ENCODE measurements at regions not wholly inside any gene's neighbourhood (a gene's known extent, or its start where the extent isn't known, plus 50 kb on each side); places are given as distances from the start of the nearest gene placed in this dataset.

- H2BK15ac ChIP-seq (ENCODE audit: low read length) = no peak overlapping the region
- H3K27me3 ChIP-seq (ENCODE audit: control insufficient read depth in 3 of 3, insufficient read depth in 3 of 3, low read depth in 1 of 3, low read length in 3 of 3) = peaks cover 0 to 3% (median 0%) of the 10 kb centered on the region in 3 experiments
- H3K4me1 ChIP-seq (ENCODE audit: control insufficient read depth in 2 of 2, insufficient read depth in 1 of 2, low read depth in 1 of 2, low read length in 2 of 2) = peaks cover 0 to 3% of the 10 kb centered on the region in 2 donors
- H2BK120ac ChIP-seq (ENCODE audit: low read depth, low read length) = no peak overlapping the region
- H3K9ac ChIP-seq (ENCODE audit: low read depth, low read length, poor library complexity) = no peak overlapping the region
- H3K36me3 ChIP-seq (replicated peaks in 1 of 2; ENCODE audit: control insufficient read depth in 2 of 2, insufficient read depth in 2 of 2, low read length in 2 of 2) = no peaks in the 10 kb centered on the region
- H2BK5ac ChIP-seq (ENCODE audit: low read length) = no peak overlapping the region
- no peak overlapping the region for H4K91ac ChIP-seq (ENCODE audit: low read depth, low read length, poor library complexity)
- H3K27ac ChIP-seq (replicated peaks; ENCODE audit: low read length) = no peak overlapping the region
- DNase-seq (ENCODE audit: low spot score) = no peak
- H4K8ac ChIP-seq (ENCODE audit: low read depth, low read length) = no peak overlapping the region
- no CpG with 5 or more reads among the region's 4 CpGs for WGBS, 2 donors (ENCODE audit: extremely low coverage in 2 of 2, insufficient read length in 2 of 2, insufficient replicate concordance in 1 of 2)
- H3K4ac ChIP-seq (ENCODE audit: low read length) = no peak overlapping the region
- H3K18ac ChIP-seq (ENCODE audit: low read length) = no peak overlapping the region
- H2AFZ ChIP-seq (ENCODE audit: low read length) = no peak overlapping the region
- peaks cover 0 to 3% of the 10 kb centered on the region in 2 donors for H3K9me3 ChIP-seq (replicated peaks in 1 of 2; ENCODE audit: control insufficient read depth in 2 of 2, insufficient read depth in 1 of 2, low read depth in 1 of 2, low read length in 2 of 2)
- H3K4me2 ChIP-seq (ENCODE audit: insufficient read depth, low read length, poor library complexity, severe bottlenecking) = no peak overlapping the region
- H2AK5ac ChIP-seq (ENCODE audit: low read depth, low read length) = no peak overlapping the region
- H3K4me3 ChIP-seq (ENCODE audit: low read length in 2 of 2) = no peak overlapping the region
- no peaks in the 10 kb centered on the region for H3K79me1 ChIP-seq (ENCODE audit: low read depth, low read length)
- H3K14ac ChIP-seq (ENCODE audit: low read length) = no peak overlapping the region
- H2BK12ac ChIP-seq (ENCODE audit: low read length) = no peak overlapping the region
- H3K23ac ChIP-seq (ENCODE audit: low read depth, low read length, poor library complexity) = no peak overlapping the region
Observed at GRCh38 chr6:14759976-14760672, 485.7 kb upstream of the JARID2 start.

GRCh38 chr6:14762077-14762476, 483.8 kb upstream of the JARID2 start:
- DNase-seq (ENCODE audit: low spot score) = no peak
- H3K27ac ChIP-seq (replicated peaks; ENCODE audit: low read length) = no peak overlapping the region
- no peak overlapping the region for H3K23ac ChIP-seq (ENCODE audit: low read depth, low read length, poor library complexity)
- peaks cover 0 to 3% of the 10 kb centered on the region in 2 donors for H3K4me1 ChIP-seq (ENCODE audit: control insufficient read depth in 2 of 2, insufficient read depth in 1 of 2, low read depth in 1 of 2, low read length in 2 of 2)
- no CpG with 5 or more reads among the region's 8 CpGs for WGBS, 2 donors (ENCODE audit: extremely low coverage in 2 of 2, insufficient read length in 2 of 2, insufficient replicate concordance in 1 of 2)
- no peak overlapping the region for H3K14ac ChIP-seq (ENCODE audit: low read length)
- no peak overlapping the region for H3K9ac ChIP-seq (ENCODE audit: low read depth, low read length, poor library complexity)
- H2AK5ac ChIP-seq (ENCODE audit: low read depth, low read length) = no peak overlapping the region
- no peak overlapping the region for H2BK5ac ChIP-seq (ENCODE audit: low read length)
- H2BK120ac ChIP-seq (ENCODE audit: low read depth, low read length) = no peak overlapping the region
- no peak overlapping the region for H2BK12ac ChIP-seq (ENCODE audit: low read length)
- H3K4ac ChIP-seq (ENCODE audit: low read length) = no peak overlapping the region
- H3K4me2 ChIP-seq (ENCODE audit: insufficient read depth, low read length, poor library complexity, severe bottlenecking) = no peak overlapping the region
- H3K9me3 ChIP-seq (replicated peaks in 1 of 2; ENCODE audit: control insufficient read depth in 2 of 2, insufficient read depth in 1 of 2, low read depth in 1 of 2, low read length in 2 of 2) = no peaks in the 10 kb centered on the region
- no peak overlapping the region for H4K91ac ChIP-seq (ENCODE audit: low read depth, low read length, poor library complexity)
- H3K27me3 ChIP-seq (ENCODE audit: control insufficient read depth in 3 of 3, insufficient read depth in 3 of 3, low read depth in 1 of 3, low read length in 3 of 3) = peaks cover 0 to 3% (median 0%) of the 10 kb centered on the region in 3 experiments
- H4K8ac ChIP-seq (ENCODE audit: low read depth, low read length) = no peak overlapping the region
- no peaks in the 10 kb centered on the region for H3K36me3 ChIP-seq (replicated peaks in 1 of 2; ENCODE audit: control insufficient read depth in 2 of 2, insufficient read depth in 2 of 2, low read length in 2 of 2)
- H2BK15ac ChIP-seq (ENCODE audit: low read length) = no peak overlapping the region
- no peaks in the 10 kb centered on the region for H3K79me1 ChIP-seq (ENCODE audit: low read depth, low read length)
- no peak overlapping the region for H2AFZ ChIP-seq (ENCODE audit: low read length)
- no peak overlapping the region for H3K18ac ChIP-seq (ENCODE audit: low read length)
- no peak overlapping the region for H3K4me3 ChIP-seq (ENCODE audit: low read length in 2 of 2)

GRCh38 chr6:14763139-14763538, 482.7 kb upstream of the JARID2 start:
- H3K4me3 ChIP-seq (ENCODE audit: low read length in 2 of 2) = no peak overlapping the region
- no peak overlapping the region for H2BK5ac ChIP-seq (ENCODE audit: low read length)
- no peak overlapping the region for H3K4me2 ChIP-seq (ENCODE audit: insufficient read depth, low read length, poor library complexity, severe bottlenecking)
- H3K23ac ChIP-seq (ENCODE audit: low read depth, low read length, poor library complexity) = no peak overlapping the region
- H3K14ac ChIP-seq (ENCODE audit: low read length) = no peak overlapping the region
- no peaks in the 10 kb centered on the region for H3K9me3 ChIP-seq (replicated peaks in 1 of 2; ENCODE audit: control insufficient read depth in 2 of 2, insufficient read depth in 1 of 2, low read depth in 1 of 2, low read length in 2 of 2)
- no peaks in the 10 kb centered on the region for H3K79me1 ChIP-seq (ENCODE audit: low read depth, low read length)
- H2BK15ac ChIP-seq (ENCODE audit: low read length) = no peak overlapping the region
- H3K4me1 ChIP-seq (ENCODE audit: control insufficient read depth in 2 of 2, insufficient read depth in 1 of 2, low read depth in 1 of 2, low read length in 2 of 2) = peaks cover 0 to 5% of the 10 kb centered on the region in 2 donors
- no peak overlapping the region for H2BK120ac ChIP-seq (ENCODE audit: low read depth, low read length)
- no peak overlapping the region for H4K8ac ChIP-seq (ENCODE audit: low read depth, low read length)
- no peak overlapping the region for H3K9ac ChIP-seq (ENCODE audit: low read depth, low read length, poor library complexity)
- H2AFZ ChIP-seq (ENCODE audit: low read length) = no peak overlapping the region
- H3K27me3 ChIP-seq (ENCODE audit: control insufficient read depth in 3 of 3, insufficient read depth in 3 of 3, low read depth in 1 of 3, low read length in 3 of 3) = no peaks in the 10 kb centered on the region
- H3K18ac ChIP-seq (ENCODE audit: low read length) = no peak overlapping the region
- H4K91ac ChIP-seq (ENCODE audit: low read depth, low read length, poor library complexity) = no peak overlapping the region
- no peaks in the 10 kb centered on the region for H3K36me3 ChIP-seq (replicated peaks in 1 of 2; ENCODE audit: control insufficient read depth in 2 of 2, insufficient read depth in 2 of 2, low read length in 2 of 2)
- H2BK12ac ChIP-seq (ENCODE audit: low read length) = no peak overlapping the region
- H2AK5ac ChIP-seq (ENCODE audit: low read depth, low read length) = no peak overlapping the region
- DNase-seq (ENCODE audit: low spot score) = no peak
- H3K4ac ChIP-seq (ENCODE audit: low read length) = no peak overlapping the region
- no CpG with 5 or more reads among the region's 6 CpGs for WGBS, 2 donors (ENCODE audit: extremely low coverage in 2 of 2, insufficient read length in 2 of 2, insufficient replicate concordance in 1 of 2)
- no peak overlapping the region for H3K27ac ChIP-seq (replicated peaks; ENCODE audit: low read length)

DNA sequence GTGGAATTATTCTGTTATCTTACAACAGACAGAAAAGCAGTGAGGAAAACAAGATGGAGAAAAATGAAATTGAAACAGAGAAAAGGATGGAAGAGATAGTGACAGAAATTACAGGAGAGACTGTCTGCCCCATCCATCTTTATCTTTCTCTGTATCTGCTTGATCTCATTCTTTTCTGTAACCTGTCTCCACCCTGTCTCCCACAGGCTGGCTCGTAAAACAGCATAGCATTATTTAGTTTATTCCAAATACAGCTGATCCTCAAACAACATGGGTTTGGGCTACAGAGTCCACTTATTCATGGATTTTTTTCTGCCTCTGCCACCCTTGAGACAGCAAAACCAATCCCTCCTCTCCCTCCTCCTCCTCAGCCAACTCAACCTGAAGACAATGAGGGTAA, 482.3 kb upstream of the JARID2 start:
- Histone ChIP-seq H3K18ac (ENCODE audit: low read length) (no peak overlapping the region), H4K91ac (ENCODE audit: low read depth, low read length, poor library complexity) (no peak overlapping the region), H2AFZ (ENCODE audit: low read length) (no peak overlapping the region), H3K27ac (replicated peaks; ENCODE audit: low read length) (no peak overlapping the region), H4K8ac (ENCODE audit: low read depth, low read length) (no peak overlapping the region), H3K4me3 (ENCODE audit: low read length in 2 of 2) (no peak overlapping the region), H3K4me2 (ENCODE audit: insufficient read depth, low read length, poor library complexity, severe bottlenecking) (no peak overlapping the region), H3K36me3 (replicated peaks in 1 of 2; ENCODE audit: control insufficient read depth in 2 of 2, insufficient read depth in 2 of 2, low read length in 2 of 2) (no peaks in the 10 kb centered on the region), H3K4me1 (ENCODE audit: control insufficient read depth in 2 of 2, insufficient read depth in 1 of 2, low read depth in 1 of 2, low read length in 2 of 2) (peaks cover 0 to 1% of the 10 kb centered on the region in 2 donors), H3K23ac (ENCODE audit: low read depth, low read length, poor library complexity) (no peak overlapping the region), H3K14ac (ENCODE audit: low read length) (no peak overlapping the region), H2BK120ac (ENCODE audit: low read depth, low read length) (no peak overlapping the region), H2BK15ac (ENCODE audit: low read length) (no peak overlapping the region), H3K9me3 (replicated peaks in 1 of 2; ENCODE audit: control insufficient read depth in 2 of 2, insufficient read depth in 1 of 2, low read depth in 1 of 2, low read length in 2 of 2) (no peaks in the 10 kb centered on the region), H3K9ac (ENCODE audit: low read depth, low read length, poor library complexity) (no peak overlapping the region), H2AK5ac (ENCODE audit: low read depth, low read length) (no peak overlapping the region), H2BK5ac (ENCODE audit: low read length) (no peak overlapping the region), H3K4ac (ENCODE audit: low read length) (no peak overlapping the region), H3K79me1 (ENCODE audit: low read depth, low read length) (no peaks in the 10 kb centered on the region), H2BK12ac (ENCODE audit: low read length) (no peak overlapping the region), H3K27me3 (ENCODE audit: control insufficient read depth in 3 of 3, insufficient read depth in 3 of 3, low read depth in 1 of 3, low read length in 3 of 3) (no peaks in the 10 kb centered on the region)
- WGBS, 2 donors (ENCODE audit: extremely low coverage in 2 of 2, insufficient read length in 2 of 2, insufficient replicate concordance in 1 of 2) = no CpG with 5 or more reads among the region's 1 CpG
- no peak for DNase-seq (ENCODE audit: low spot score)
